Erythroblast (primary cell): ENCODE measurements at regions not wholly inside any gene's neighbourhood (a gene's known extent, or its start where the extent isn't known, plus 50 kb on each side); places are given as distances from the start of the nearest gene placed in this dataset.

Source experiments
- GATA1 ChIP-seq: IDR thresholded peaks from 2 replicates; pipeline ENCODE4 v1.6.1; 2011; ENCODE audit warnings: low read depth, mild to moderate bottlenecking, control low read depth, low read length, moderate library complexity
- POLR2A ChIP-seq: IDR thresholded peaks from 2 replicates; pipeline ENCODE4 v1.6.1; 2011; ENCODE audit warnings: mild to moderate bottlenecking, low read length

- TF ChIP-seq POLR2A: no peak
- TF ChIP-seq GATA1: no peak
Measured at GRCh38 chr11:28571371-28571770, 463.2 kb downstream of the METTL15 start.
